Astrocyte of the spinal cord (primary cell): ENCODE measurements at regions not wholly inside any gene's neighbourhood (a gene's known extent, or its start where the extent isn't known, plus 50 kb on each side); places are given as distances from the start of the nearest gene placed in this dataset.

Experiments used
- DNase-seq: peaks from one replicate; pipeline ENCODE4 v3.0.0; 2011; ENCODE audit warnings: low read depth, low spot score
- H3K4me3 ChIP-seq: 2 replicates; pipeline ENCODE4 v1.5.1; 2011; ENCODE audit warnings: low read depth, mild to moderate bottlenecking, low read length, moderate library complexity
- in situ Hi-C: cut with HindIII; loops from 2 replicates; pipeline ENCODE4 v1.10.0; 2017; ENCODE audit warnings: low sequenced_read_pairs
- TF ChIP-seq, protein P1 (sequence below): IDR thresholded peaks from 2 replicates; pipeline ENCODE4 v1.5.1; 2012; ENCODE audit warnings: low read depth, mild to moderate bottlenecking, low read length, inconsistent platforms

GRCh38 chr3:36259580-36259979, 120.7 kb upstream of the STAC start:
- no peak overlapping the region for H3K4me3 ChIP-seq
- no peak for DNase-seq
- TF ChIP-seq, protein P1, sequence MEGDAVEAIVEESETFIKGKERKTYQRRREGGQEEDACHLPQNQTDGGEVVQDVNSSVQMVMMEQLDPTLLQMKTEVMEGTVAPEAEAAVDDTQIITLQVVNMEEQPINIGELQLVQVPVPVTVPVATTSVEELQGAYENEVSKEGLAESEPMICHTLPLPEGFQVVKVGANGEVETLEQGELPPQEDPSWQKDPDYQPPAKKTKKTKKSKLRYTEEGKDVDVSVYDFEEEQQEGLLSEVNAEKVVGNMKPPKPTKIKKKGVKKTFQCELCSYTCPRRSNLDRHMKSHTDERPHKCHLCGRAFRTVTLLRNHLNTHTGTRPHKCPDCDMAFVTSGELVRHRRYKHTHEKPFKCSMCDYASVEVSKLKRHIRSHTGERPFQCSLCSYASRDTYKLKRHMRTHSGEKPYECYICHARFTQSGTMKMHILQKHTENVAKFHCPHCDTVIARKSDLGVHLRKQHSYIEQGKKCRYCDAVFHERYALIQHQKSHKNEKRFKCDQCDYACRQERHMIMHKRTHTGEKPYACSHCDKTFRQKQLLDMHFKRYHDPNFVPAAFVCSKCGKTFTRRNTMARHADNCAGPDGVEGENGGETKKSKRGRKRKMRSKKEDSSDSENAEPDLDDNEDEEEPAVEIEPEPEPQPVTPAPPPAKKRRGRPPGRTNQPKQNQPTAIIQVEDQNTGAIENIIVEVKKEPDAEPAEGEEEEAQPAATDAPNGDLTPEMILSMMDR: no peak
- in situ Hi-C loops: no loop called here

GRCh38 chr3:36269274-36269673, 111.0 kb upstream of the STAC start:
- in situ Hi-C loops: no loop called here
- DNase-seq: no peak
- H3K4me3 ChIP-seq: no peak overlapping the region
- TF ChIP-seq, protein P1: no peak

GRCh38 chr3:36282766-36283165, 97.5 kb upstream of the STAC start:
- in situ Hi-C loops: no loop called here
- no peak for DNase-seq
- H3K4me3 ChIP-seq: no peak overlapping the region
- TF ChIP-seq, protein P1: no peak

DNA sequence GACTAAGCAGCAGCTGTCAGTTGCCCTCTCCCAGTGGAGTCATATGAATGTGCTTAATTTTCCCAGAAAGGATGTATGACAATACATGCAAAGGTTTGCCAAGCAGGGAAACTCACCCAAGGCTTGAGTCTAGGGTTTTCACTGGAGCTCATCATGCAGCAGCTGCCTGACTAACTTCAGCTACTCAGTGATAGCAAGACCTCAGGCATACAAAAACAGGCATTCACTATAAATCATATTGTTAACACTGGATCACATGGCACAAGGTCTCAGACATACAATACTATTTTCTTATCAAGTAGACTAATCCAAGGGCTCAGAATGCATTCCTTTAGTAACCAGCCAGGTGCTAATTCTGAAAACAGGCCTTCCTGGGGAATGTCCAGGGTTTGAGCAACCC, 85.0 kb upstream of the STAC start:
- no peak for DNase-seq
- TF ChIP-seq, protein P1: no peak
- no peak overlapping the region for H3K4me3 ChIP-seq
- in situ Hi-C loops: no loop called here

DNA sequence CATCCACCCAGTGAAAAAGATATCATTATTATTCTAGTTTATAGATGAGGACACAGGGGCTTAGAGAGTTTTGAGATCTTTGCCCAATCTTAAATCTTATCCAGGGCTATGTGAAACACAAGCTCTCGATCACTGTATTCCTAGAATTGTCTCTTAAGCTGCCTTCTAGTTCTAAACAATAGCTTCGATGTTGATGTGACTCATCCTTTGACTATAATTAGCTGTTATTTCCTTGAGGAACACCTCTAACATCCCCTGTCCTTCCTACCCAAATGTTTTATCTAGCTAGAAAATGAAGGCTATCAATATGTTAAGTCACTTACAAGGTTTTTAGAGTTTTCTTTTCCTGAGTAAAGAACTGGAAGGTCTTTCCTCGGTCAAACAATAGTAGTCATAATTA, 83.1 kb upstream of the STAC start:
- H3K4me3 ChIP-seq: no peak overlapping the region
- TF ChIP-seq, protein P1: no peak
- DNase-seq: no peak
- in situ Hi-C loops: no loop called here

GRCh38 chr3:36298188-36298587, 82.1 kb upstream of the STAC start:
- TF ChIP-seq, protein P1: no peak
- no peak overlapping the region for H3K4me3 ChIP-seq
- in situ Hi-C loops: no loop called here
- no peak for DNase-seq

- no peak overlapping the region for H3K4me3 ChIP-seq
- no peak for DNase-seq
- TF ChIP-seq, protein P1: no peak
- in situ Hi-C loops: no loop called here
These were observed 78.2 kb upstream of the STAC start for GRCh38 chr3:36302158-36302509.
